CD4-positive, CD25-positive, alpha-beta regulatory T cell (primary cell): ENCODE measurements at regions not wholly inside any gene's neighbourhood (a gene's known extent, or its start where the extent isn't known, plus 50 kb on each side); places are given as distances from the start of the nearest gene placed in this dataset.

ENCODE experiments used
- ATAC-seq, 2 donors: fragments of 150-1000 bp; cut with Tn5 transposase; one replicate each; pipeline ENCODE4 v1.10.0; 2021; ENCODE audit warnings: low read depth in 2 of 2, moderate number of reproducible peaks in 2 of 2, moderate library complexity in 1 of 2
- DNase-seq, 3 donors: peaks; one replicate each; pipeline versions ENCODE4 v3.0.0 to v3.0.0-alpha.2; 2012 to 2022; ENCODE audit warnings: mixed read lengths in 1 of 3
- H3K27ac ChIP-seq: one replicate; pipeline ENCODE4 v1.7.0; 2013; ENCODE audit warnings: mild to moderate bottlenecking, low read length; ENCODE audit not compliant: insufficient read depth, poor library complexity, severe bottlenecking
- H3K27me3 ChIP-seq: one replicate; pipeline ENCODE4 v1.7.0; 2013; ENCODE audit warnings: low read length; ENCODE audit not compliant: control insufficient read depth, insufficient read depth
- H3K36me3 ChIP-seq: one replicate; pipeline ENCODE4 v1.7.0; 2013; ENCODE audit warnings: mild to moderate bottlenecking, low read length, moderate library complexity; ENCODE audit not compliant: control insufficient read depth, insufficient read depth
- H3K4me1 ChIP-seq: 2 replicates; pipeline ENCODE4 v1.7.0; 2013; ENCODE audit warnings: mild to moderate bottlenecking, low read length; ENCODE audit not compliant: insufficient read depth, control insufficient read depth, poor library complexity, severe bottlenecking
- H3K4me3 ChIP-seq: one replicate; pipeline ENCODE4 v1.7.0; 2013; ENCODE audit warnings: low read depth, mild to moderate bottlenecking, low read length, moderate library complexity
- H3K9me3 ChIP-seq, 2 experiments: 1 replicate in 1 of 2; 2 replicates in 1 of 2; pipeline ENCODE4 v1.7.0; 2013; ENCODE audit warnings: low read length in 2 of 2, mild to moderate bottlenecking in 1 of 2, moderate library complexity in 1 of 2; ENCODE audit not compliant: control insufficient read depth in 2 of 2
- H3K27ac Mint-ChIP-seq, 3 donors: one replicate each; pipeline ENCODE4 v1.8.0; 2020 to 2022; ENCODE audit warnings: mild to moderate bottlenecking in 3 of 3, mixed read lengths in 3 of 3, moderate library complexity in 2 of 3
- H3K27me3 Mint-ChIP-seq: one replicate; pipeline ENCODE4 v1.8.0; 2022; ENCODE audit warnings: mild to moderate bottlenecking, mixed read lengths
- H3K36me3 Mint-ChIP-seq: one replicate; pipeline ENCODE4 v1.8.0; 2020; ENCODE audit warnings: mixed read lengths
- H3K4me1 Mint-ChIP-seq, 4 donors: one replicate each; pipeline ENCODE4 v1.8.0; 2020 to 2022; ENCODE audit warnings: mixed read lengths in 4 of 4, mild to moderate bottlenecking in 1 of 4
- H3K4me3 Mint-ChIP-seq, 4 donors: one replicate each; pipeline ENCODE4 v1.8.0; 2020 to 2022; ENCODE audit warnings: mild to moderate bottlenecking in 4 of 4, mixed read lengths in 4 of 4, moderate library complexity in 3 of 4
- H3K9me3 Mint-ChIP-seq, 7 donors: one replicate each; pipeline ENCODE4 v1.8.0; 2020 to 2022; ENCODE audit warnings: mixed read lengths in 7 of 7, mild to moderate bottlenecking in 3 of 7, moderate library complexity in 2 of 7

GRCh38 chr10:133030126-133030525 is 57.6 kb upstream of the ADGRA1 start:
- no peaks in the 10 kb centered on the region for H3K36me3 Mint-ChIP-seq
- H3K4me1 ChIP-seq = no peaks in the 10 kb centered on the region
- H3K4me3 ChIP-seq = no peak overlapping the region
- no peaks in the 10 kb centered on the region for H3K27me3 Mint-ChIP-seq
- no peak for DNase-seq
- no peaks in the 10 kb centered on the region for H3K9me3 Mint-ChIP-seq
- H3K4me1 Mint-ChIP-seq = no peaks in the 10 kb centered on the region
- no peak for ATAC-seq
- H3K27me3 ChIP-seq = no peaks in the 10 kb centered on the region
- no peak overlapping the region for H3K4me3 Mint-ChIP-seq
- H3K27ac ChIP-seq = no peak overlapping the region
- no peaks in the 10 kb centered on the region for H3K9me3 ChIP-seq
- no peaks in the 10 kb centered on the region for H3K36me3 ChIP-seq
- H3K27ac Mint-ChIP-seq = no peak overlapping the region

GRCh38 chr10:133028956-133029355 is 58.8 kb upstream of the ADGRA1 start:
- no peaks in the 10 kb centered on the region for H3K4me1 Mint-ChIP-seq
- no peaks in the 10 kb centered on the region for H3K4me1 ChIP-seq
- no peaks in the 10 kb centered on the region for H3K36me3 ChIP-seq
- no peak overlapping the region for H3K27ac ChIP-seq
- H3K27ac Mint-ChIP-seq = no peak overlapping the region
- H3K27me3 Mint-ChIP-seq = no peaks in the 10 kb centered on the region
- no peak overlapping the region for H3K4me3 ChIP-seq
- H3K4me3 Mint-ChIP-seq = no peak overlapping the region
- no peaks in the 10 kb centered on the region for H3K36me3 Mint-ChIP-seq
- ATAC-seq (no peak), DNase-seq (no peak)
- no peaks in the 10 kb centered on the region for H3K9me3 Mint-ChIP-seq
- H3K9me3 ChIP-seq = no peaks in the 10 kb centered on the region
- no peaks in the 10 kb centered on the region for H3K27me3 ChIP-seq

DNA sequence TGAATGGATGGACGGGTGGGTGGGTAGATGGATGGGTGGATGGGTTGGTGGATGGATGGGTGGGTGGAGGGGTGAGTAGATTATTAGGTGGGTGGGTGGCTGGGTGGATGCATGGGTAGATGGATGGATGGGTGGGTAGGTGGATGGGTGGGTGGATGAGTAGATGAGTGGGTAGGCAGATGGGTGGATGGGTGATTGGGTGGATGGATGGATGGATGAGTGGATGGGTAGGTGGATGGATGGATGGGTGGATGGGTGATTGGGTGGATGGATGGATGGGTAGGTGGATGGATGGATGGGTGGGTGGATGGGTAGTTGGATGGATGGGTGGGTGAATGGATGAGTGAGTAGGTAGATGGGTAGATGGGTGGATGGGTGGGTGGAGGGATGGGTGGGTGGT is 59.6 kb upstream of the ADGRA1 start:
- Mint-ChIP-seq H3K4me3 (no peak overlapping the region), H3K9me3 (no peaks in the 10 kb centered on the region), H3K27ac (no peak overlapping the region), H3K36me3 (no peaks in the 10 kb centered on the region), H3K4me1 (no peaks in the 10 kb centered on the region), H3K27me3 (no peaks in the 10 kb centered on the region)
- Histone ChIP-seq H3K9me3 (no peaks in the 10 kb centered on the region), H3K4me3 (no peak overlapping the region), H3K36me3 (no peaks in the 10 kb centered on the region), H3K27me3 (no peaks in the 10 kb centered on the region), H3K27ac (no peak overlapping the region), H3K4me1 (no peaks in the 10 kb centered on the region)
- DNase-seq (no peak), ATAC-seq (no peak)

DNA sequence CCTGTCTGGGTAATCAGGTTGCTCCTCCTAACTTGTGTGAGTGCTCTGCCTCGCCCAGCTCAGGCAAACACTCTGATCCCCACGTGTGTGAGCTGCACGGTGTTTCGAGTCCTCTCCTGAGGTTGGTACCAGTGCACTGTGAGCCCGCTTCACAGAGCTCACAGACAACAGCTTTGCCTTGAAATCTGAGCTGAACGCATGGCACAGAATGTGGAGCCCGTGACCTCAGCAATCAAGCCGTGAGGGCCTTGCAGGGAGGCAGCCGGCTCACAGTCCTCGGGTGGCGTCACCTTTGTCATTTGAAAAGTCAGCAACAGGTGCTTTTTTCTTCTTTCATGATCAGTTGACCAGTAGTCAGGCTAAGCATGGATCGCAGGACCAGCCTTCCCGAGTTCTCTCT is 60.2 kb upstream of the ADGRA1 start:
- Mint-ChIP-seq H3K27me3 (no peaks in the 10 kb centered on the region), H3K4me3 (no peak overlapping the region), H3K9me3 (no peaks in the 10 kb centered on the region), H3K27ac (no peak overlapping the region), H3K36me3 (no peaks in the 10 kb centered on the region), H3K4me1 (no peaks in the 10 kb centered on the region)
- Histone ChIP-seq H3K9me3 (no peaks in the 10 kb centered on the region), H3K4me3 (no peak overlapping the region), H3K27ac (no peak overlapping the region), H3K27me3 (no peaks in the 10 kb centered on the region), H3K4me1 (no peaks in the 10 kb centered on the region), H3K36me3 (no peaks in the 10 kb centered on the region)
- DNase-seq (no peak), ATAC-seq (no peak)

- Mint-ChIP-seq H3K36me3 (no peaks in the 10 kb centered on the region), H3K27ac (no peak overlapping the region), H3K4me1 (no peaks in the 10 kb centered on the region), H3K4me3 (no peak overlapping the region), H3K9me3 (no peaks in the 10 kb centered on the region), H3K27me3 (no peaks in the 10 kb centered on the region)
- no peaks in the 10 kb centered on the region for H3K36me3 ChIP-seq
- ATAC-seq (no peak), DNase-seq (no peak)
- no peaks in the 10 kb centered on the region for H3K27me3 ChIP-seq
- H3K9me3 ChIP-seq = no peaks in the 10 kb centered on the region
- no peak overlapping the region for H3K27ac ChIP-seq
- H3K4me3 ChIP-seq = no peak overlapping the region
- no peaks in the 10 kb centered on the region for H3K4me1 ChIP-seq
Observed at GRCh38 chr10:133026726-133027395, 60.9 kb upstream of the ADGRA1 start.

DNA sequence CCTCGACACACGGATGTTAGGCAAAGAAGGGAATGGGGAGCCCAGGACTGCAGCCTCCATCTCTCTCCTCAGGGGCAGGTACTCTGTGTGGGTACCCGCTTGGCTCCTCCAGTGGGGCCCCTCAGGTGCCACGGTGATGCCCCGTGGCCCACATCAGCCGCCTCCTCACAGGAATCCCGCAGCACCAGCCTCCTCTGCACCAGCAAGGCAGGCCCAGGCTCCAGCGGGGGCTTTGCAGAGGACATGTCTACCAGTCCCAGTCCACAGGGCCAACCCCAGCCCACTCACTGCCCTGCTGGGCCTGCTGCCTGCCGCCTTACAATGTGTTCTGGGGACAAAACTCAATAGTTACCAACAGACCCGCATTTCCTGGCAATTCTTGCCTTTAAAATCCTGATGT is 61.6 kb upstream of the ADGRA1 start:
- Mint-ChIP-seq H3K36me3 (no peaks in the 10 kb centered on the region), H3K4me3 (no peak overlapping the region), H3K27me3 (no peaks in the 10 kb centered on the region), H3K4me1 (no peaks in the 10 kb centered on the region), H3K9me3 (no peaks in the 10 kb centered on the region), H3K27ac (no peak overlapping the region)
- no peak overlapping the region for H3K27ac ChIP-seq
- H3K9me3 ChIP-seq = no peaks in the 10 kb centered on the region
- H3K4me3 ChIP-seq = no peak overlapping the region
- H3K4me1 ChIP-seq = no peaks in the 10 kb centered on the region
- ATAC-seq (no peak), DNase-seq (no peak)
- no peaks in the 10 kb centered on the region for H3K36me3 ChIP-seq
- H3K27me3 ChIP-seq = no peaks in the 10 kb centered on the region

GRCh38 chr10:133025558-133026090 is 62.1 kb upstream of the ADGRA1 start:
- Histone ChIP-seq H3K4me3 (no peak overlapping the region), H3K27ac (no peak overlapping the region), H3K27me3 (no peaks in the 10 kb centered on the region), H3K9me3 (no peaks in the 10 kb centered on the region), H3K4me1 (no peaks in the 10 kb centered on the region), H3K36me3 (no peaks in the 10 kb centered on the region)
- H3K4me1 Mint-ChIP-seq = no peaks in the 10 kb centered on the region
- no peaks in the 10 kb centered on the region for H3K9me3 Mint-ChIP-seq
- no peaks in the 10 kb centered on the region for H3K27me3 Mint-ChIP-seq
- H3K4me3 Mint-ChIP-seq = no peak overlapping the region
- no peaks in the 10 kb centered on the region for H3K36me3 Mint-ChIP-seq
- no peak for DNase-seq
- H3K27ac Mint-ChIP-seq = no peak overlapping the region
- no peak for ATAC-seq

DNA sequence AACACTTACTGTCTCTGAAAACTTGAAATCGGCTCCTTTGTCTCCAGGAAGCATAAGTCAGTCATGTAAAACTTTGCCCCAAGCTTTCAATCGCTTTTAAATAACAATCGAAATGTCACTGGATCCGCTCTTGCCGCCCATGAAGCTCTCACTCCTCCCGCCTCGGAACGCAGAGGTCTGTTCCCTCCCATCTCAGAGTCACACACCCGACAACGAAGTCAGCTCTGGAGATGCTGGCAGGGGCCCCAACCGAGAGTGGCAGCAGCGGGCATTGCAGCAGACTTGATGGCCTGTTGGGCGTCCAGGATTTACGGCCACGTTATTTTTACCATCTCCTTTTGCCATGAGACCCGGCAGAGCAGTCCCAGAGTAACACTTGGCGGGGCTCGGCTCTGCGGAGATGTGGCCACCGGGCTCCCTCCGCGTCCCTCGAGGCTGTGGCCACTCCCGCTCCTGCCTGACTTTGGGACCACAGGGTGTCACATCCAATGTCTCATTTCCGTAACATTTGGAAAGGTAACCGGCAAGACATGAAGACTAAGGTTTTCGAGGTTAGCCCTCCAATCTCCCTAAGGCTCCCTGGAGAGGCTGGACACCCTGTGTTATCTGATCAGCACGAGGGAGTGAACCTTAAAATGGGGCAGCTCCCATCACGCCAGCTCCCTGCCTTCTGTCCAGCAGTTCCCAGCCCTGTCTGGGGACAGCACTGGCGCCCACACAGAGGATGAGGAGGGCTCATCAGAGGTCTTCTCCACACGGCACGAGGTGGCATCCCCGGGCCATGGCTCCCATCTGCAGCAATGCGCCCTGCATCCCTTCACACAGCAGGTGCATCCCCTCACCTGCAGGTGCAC is 62.8 kb upstream of the ADGRA1 start:
- H3K4me1 ChIP-seq = no peaks in the 10 kb centered on the region
- DNase-seq (no peak), ATAC-seq (no peak)
- H3K36me3 ChIP-seq = no peaks in the 10 kb centered on the region
- no peaks in the 10 kb centered on the region for H3K36me3 Mint-ChIP-seq
- H3K27ac ChIP-seq = no peak overlapping the region
- H3K9me3 ChIP-seq = no peaks in the 10 kb centered on the region
- H3K4me1 Mint-ChIP-seq = no peaks in the 10 kb centered on the region
- H3K9me3 Mint-ChIP-seq = no peaks in the 10 kb centered on the region
- H3K4me3 Mint-ChIP-seq = no peak overlapping the region
- H3K27ac Mint-ChIP-seq = no peak overlapping the region
- H3K4me3 ChIP-seq = no peak overlapping the region
- H3K27me3 ChIP-seq = no peaks in the 10 kb centered on the region
- no peaks in the 10 kb centered on the region for H3K27me3 Mint-ChIP-seq
